ENCODE measurements at regions not wholly inside any gene's neighbourhood (a gene's known extent, or its start where the extent isn't known, plus 50 kb on each side); places are given as distances from the start of the nearest gene placed in this dataset.

DNA sequence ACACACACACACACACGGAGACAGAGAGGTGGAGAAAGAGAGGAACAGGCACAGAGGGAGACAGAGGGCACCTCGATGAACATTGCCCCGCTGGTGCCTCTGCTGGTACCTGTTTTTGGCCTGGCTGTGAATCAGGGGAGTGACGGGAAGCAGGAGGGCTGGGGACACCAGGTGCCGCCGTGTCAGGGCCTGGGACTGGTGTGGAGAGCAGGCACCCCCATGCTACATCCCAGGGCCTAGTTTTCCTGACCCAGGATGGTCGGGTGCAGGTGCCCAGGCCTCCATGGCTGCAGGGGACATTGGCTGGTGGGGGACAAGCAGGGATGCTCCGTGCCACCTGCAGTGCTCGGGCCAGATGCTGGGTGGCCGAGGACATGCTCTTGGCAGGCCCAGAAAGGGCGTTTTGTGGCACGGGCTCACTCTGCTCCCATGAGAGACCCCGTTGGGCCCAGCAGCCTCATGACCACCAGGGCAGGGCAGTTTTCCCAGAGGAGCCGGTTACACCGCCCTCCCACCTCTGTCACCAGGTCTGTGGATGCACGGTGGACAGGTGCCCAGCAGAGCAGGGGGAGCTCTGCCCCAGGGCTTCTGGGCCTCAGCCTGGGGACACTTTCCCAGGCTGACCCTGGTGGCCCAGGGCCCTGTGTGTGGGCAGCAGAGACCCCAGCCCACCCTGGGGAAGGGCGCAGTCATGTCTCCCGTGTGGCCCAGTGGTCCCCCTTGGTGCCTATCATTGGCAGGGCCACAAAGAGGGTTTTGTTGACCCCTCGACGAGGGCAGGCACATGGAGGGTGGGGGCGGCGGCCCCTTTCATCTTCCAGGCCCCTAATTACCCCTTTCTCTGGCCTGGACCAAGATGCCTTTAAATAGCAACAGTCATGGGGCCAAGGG, 207.5 kb upstream of the RTL1 start:
- DNase-seq = no peak

DNA sequence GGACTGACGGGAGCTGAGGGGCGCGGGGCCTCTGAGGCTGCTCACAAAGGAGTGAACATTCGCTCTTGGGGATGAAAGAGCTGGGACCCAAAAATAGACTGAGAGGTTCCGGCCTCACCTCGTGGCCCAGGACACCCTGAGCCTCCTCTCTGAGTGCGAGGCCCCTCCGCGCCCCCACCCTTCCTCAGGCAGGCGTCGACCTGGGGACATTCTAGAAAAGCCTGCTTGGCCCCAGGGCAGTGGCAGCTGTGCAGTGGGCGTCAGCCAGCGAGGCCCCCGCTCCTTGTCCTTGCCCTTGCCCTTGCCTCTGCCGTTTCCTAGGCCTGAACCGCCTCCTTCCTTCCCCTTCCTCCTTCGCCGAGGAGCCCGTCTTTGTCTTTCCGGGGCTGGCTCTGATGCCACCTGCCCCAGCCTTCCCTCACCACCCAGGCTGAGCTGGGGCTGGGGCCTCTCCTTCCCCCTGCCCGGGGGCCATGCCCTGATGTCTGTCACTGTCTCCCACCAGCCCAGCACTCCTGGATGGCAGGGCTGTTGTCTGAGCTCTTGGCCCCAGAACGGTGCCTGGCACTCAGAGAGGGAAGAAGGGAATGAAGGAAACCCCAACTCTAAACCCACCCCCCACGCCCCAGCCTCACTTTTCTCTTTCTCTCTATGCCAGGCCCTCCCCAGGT, 208.2 kb upstream of the RTL1 start:
- no peak for DNase-seq

DNA sequence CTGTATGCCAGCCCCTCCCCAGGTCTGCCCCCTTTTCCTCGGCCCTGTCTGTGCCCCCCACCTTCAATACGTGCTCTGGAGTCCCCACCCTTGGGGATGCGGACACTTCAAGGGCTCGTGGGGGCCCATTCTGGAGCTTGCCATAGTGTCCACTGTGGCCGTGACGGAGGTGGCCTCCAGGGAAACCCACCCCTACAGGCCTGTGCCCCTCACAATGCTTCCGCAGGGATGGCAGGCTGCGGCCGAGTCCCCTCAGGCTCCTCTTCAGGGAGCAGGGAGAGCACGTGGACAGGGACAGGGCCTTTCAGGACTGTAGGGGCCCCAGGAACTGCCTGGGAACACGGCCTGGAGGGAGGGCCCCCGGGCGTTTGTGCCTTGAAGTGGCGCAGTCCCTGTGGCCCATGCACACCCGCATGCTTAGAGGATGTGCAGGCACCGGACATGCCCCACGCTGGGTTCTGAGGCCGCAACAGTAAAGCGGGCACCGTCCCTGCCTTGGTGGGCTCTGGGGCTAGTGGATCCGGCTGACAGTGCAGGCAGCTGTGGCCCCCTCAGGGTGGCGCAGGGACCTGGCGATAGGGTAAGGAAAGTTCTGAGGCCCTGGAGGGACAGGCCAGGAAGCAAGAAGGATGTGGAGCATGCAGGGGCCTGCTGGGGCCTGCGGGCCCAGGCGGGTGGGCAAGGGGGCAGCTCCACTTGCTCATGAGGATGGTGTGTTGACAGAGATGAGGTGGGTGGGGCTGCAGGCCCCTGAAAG, 209.0 kb upstream of the RTL1 start:
- no peak for DNase-seq

DNA sequence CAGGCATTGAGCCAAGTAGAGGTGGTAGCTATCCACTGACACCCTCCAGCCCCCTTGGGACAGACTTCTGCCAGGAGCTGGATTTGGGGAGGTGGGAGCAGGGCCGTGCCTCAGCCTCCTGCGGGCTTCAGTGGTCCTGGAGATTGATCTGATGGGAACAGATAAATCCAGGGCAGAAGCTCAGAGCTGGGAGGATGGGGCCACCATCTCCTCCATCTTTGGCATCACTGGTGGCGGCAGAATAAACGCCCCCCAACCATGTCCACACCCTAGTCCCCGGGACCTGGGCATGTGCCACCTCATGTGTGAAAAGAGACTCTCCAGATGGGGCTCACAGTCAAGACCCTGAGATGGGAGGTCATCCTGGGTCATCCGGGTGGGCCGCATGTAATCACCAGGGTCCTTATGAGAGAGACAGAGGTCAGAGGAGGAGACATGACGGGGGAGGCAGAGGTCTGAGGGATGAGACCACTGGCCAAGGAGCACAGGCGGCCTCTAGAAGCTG, 209.6 kb upstream of the RTL1 start:
- no peak for DNase-seq

DNA sequence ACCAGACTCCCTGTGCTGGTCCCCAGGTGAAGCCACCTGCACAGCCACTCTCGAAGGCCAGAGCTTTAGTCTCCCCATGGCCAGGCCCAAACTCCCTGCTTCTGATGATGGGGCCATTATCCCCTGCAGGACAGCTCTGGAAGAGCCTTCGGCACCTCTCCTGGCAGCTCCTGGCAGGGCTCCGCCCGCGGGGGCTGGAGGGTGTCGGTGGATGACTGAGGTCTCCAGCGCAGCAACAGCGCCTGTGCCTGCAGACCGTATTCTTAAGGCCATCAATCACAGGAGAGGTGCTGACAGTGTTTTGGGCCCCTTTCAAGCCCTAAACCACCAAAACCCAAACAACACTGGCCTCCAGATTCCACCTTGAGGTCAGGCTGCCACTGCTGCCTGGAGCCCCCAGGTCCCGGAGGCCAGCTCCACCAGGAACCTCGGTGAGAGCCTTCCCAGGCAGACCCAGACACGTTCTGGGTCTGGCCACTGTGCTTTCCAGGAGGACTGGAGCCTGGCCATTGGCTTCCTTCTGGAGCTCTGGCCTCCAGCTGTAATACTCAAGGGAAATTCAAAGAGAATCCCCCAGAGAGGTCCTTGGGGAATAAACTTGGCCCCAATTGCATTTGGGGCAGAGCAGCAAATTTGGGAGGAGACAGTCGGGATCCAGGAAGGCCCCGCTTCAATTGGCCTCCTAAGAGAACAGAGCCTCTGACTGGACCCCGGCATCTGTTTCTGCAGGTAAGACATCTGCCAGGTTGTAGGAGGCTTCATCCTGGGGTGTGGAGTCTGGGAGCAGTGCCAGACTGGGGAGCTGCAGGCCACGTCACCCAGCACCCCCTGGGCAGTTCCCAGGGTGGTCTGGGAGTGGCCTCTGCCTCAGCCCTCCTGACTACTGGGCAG, 210.6 kb upstream of the RTL1 start:
- DNase-seq = no peak

DNA sequence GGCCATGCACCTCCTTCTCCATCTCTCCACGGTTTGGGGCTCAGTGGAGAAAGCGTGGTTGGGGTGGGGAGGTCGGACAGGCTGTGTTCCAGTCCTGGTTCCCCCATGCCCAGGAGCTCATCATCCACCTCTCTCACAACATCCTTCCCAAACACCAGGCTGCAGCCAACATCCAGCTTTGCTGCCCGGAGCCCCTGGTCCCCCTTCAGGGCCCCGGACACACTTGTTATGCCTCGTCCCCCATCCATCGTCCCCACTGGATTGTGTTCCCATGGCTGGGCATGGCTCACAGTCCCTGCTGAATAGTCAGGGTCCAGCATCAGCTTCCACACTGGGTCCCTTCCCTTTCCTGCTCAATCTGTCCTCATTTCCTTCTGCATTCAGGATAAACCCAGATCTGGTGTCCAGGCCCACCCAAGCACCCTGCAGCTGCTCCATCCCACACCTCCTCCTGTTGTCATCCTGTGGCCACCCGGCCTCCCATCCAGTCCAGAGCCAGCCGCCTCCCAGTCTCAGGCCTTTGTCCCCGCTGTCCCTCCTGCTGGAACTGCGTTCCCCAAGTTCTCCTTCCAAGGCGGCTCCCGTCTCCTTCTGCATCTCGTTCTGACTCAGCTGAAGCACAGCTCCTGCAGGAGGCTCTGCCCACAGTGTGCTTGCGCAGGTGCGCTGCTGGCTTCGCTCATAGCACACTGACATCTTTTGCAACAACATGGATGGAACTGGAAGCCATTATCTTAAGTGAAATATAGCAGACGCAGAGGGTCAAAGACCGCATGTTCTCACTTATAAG, 211.4 kb upstream of the RTL1 start:
- DNase-seq = no peak

DNA sequence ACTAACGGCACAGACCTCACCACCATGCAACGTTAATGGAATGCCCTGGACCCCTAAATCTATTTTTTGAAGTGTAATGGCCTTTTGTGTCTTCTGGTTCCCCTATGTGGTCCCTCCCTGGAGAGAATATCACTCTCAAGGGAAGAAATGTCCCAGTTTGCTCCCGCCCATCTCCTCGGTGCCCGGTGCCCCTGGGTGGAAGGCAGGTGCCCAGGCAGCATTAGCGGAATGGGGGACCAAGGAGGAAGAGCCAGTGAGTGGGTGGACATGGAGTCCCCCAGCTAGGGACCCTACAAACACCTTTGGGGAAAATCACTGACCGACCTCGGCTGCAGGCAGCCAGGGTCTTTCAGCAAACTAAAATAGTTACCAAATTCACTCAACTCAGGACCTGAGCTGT, 212.1 kb upstream of the RTL1 start:
- no peak for DNase-seq

DNA sequence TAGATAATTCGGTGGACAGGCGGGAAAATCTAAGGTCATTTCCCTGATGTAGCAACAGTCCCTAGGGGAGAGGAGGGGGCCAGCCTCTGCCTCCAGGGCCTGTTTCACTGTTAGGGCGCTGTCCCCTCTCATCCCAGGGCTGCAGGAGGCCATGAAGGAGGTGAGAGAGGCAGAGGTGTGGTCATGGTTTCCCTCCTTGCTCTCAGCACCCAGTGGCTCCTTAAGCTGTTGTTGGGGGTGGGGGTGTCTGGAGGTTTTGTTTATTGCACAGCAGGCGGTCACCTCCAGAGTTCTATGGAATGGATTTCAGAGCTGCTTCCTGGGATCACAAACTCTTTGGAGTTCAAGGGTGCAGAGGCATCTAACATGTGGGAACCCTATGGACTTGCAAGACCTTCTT, 212.5 kb upstream of the RTL1 start:
- DNase-seq = no peak

DNA sequence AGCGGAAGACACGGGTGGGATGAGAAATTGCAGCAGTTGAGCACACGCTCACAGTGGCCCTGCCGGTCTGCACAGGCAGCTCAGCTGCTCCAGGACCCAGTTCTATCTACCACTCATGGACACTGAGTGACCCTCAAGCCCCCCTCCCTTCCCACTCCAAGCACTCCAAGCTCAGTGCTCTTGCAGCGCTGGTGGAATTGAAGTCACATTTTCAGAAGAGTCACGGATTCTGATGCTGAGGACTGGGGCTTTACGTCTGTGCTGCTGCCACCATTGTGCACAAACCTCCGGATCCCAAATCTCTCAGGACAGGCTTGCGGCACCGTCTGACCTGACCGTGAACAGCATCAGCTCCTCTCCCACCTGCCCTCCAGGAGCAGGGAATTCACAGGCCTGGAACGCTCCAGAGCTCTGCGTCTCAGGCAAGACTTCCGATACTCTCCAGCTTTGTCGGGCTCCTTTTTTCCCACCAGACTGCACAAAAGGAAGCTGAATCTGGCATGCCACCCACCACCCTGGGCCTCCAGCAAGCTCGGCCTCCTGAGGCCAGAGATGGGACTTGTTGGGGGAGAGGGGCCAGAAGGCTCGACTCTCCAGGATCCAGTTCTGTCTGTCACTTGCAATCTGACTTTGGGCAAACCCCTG, 213.1 kb upstream of the RTL1 start:
- no peak for DNase-seq

DNA sequence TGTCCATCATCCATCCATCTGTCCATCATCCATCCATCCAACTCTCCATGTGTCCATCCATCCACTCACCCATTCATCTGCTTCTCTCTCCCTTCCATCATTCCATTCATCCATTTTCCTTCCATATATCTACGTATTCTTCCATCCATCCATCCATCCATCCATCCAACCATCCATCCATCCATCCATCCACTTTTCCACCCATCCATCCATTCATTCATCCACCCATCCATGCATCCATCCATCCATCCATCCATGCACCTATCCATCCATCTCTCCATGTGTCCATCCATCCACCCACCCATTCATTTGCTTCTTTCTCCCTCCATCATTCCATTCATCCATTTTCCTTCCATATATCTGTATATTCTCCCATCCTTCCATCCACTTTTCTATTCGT, 214.0 kb upstream of the RTL1 start:
- no peak for DNase-seq

DNA sequence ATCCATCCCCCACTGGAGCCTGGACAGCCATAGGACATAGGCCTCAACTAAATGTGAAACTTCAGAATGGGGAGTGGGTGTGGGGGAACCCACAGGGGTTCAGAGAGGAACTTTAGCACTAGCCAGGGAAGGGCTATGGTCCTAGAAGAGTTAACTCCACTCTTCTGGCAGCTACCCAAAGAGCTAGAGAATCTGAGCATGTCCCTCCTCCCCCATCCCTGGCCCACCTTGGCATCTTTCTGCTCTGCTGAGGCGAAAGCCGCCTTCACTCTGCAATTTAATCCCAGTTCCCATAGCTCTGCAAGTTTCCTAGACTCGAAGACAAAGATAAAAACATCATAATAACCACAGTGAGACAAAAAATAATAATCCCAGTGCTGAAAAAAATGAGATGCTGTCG, 214.7 kb upstream of the RTL1 start:
- DNase-seq = no peak

DNA sequence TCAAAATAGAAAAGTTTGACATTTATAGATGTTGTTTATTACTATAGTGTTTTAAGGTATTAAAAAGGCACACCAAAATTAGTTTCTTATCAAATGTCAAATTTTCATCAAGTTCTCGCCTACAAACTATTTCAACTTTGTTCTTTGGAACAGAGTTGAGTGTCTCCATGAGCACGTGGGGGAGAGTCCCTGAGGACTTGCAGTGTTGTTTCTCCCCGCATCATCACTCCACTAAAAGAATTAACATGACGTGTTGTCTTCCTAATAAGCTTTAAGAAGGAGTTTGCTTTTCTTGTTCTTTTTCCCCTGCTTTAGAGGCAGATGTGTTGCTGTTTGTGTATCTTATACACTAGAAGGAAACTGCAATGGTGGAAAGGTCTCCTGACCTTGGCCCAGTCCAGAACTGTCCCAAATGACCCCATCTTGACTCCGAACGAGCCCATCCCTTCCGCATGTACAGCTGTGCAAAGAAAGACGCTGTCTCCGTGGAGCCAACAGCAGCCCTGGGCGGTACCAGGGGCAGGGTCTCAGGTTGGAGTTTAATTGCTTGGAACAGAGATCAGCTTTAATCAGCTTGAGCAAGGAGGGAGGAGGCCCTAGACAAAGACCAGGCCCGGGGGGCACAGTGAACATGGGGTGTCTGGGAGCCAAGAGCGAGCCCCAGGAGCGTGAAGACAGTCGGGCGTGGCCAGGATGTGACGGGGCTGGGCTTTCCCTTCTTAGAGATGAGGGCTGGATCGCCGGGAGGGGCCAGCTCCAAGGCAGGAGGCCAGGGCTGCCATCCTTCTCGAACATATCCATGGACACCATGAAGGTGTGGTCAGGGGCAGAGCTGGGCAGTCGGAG, 215.4 kb upstream of the RTL1 start:
- no peak for DNase-seq

DNA sequence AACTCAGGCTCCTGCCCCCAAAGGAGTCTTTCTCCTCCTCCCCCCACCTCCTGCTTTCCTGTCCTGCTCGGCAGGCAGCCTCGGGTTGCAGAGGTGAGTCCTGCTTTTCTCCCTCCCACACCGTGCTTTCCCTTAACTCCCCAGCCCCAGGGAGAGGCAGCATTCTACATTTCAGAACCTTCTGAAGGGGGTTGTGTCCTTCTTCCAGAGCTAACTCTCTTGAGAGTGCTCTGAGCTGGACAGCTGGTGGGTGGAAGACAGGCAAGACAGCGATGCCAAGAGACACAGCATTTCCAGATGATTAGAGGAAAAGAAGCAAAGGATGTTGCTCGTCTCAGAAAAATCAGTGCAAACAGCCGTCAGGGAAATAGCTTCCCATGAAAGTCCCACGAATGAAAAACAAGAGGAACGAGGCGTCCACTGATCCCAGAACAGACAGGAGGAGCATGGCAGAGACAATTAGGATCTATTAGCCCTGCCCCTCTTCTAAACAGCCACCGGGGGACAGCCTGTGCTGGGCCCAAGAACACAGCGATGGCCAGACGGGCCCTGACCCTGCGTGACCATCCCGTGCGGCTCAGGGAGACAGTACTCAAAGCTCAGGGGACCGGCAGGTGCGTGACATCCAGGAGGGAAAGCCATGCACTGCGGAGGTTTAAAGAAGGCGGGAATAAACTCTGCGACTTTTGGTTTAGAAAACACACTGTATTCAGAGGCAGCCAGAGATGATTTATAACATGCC, 216.5 kb upstream of the RTL1 start:
- DNase-seq = no peak

DNA sequence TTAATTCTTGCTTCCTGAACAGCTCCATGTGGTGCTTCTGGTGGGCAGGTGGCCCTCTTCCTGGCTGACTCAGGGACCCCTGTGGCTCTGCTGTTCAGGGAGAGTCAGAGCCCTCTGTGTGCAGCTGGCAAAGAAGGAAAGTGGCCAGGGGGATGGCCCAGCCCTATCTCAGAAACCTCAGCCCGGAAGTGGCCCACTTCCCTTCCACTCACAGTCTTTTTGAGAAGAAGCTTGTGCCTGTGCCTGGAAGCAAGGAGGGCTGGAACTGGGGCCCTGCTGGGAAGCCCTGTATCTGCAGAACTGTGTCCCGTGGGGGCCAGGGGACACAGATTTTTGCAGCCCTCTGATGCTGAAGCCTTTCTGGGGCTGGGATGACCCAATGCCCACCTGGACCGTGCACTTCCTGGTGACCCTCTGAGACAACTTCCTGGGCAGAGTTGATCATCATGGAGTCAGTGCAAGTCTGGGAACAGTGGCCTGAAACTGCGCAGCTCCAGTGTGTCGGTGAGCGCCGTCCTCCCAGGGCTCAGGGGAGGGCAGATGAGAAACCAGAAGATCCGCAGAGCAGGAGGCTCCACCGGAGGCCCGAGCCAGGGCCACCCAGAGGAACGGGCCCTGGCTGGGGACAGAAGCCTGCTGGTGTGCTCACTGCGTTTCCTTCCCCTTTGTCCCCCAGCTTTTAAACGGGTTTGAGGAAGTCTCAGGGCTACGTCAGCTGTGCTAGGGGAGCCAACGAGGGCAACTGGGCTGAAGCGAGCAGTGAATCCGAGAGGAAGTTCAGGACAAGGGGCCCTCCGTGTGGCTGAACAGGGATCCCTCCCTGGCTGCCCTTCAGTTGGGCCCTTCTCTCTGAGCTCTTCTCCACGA, 217.4 kb upstream of the RTL1 start:
- peak; percentile 75 for DNase-seq

DNA sequence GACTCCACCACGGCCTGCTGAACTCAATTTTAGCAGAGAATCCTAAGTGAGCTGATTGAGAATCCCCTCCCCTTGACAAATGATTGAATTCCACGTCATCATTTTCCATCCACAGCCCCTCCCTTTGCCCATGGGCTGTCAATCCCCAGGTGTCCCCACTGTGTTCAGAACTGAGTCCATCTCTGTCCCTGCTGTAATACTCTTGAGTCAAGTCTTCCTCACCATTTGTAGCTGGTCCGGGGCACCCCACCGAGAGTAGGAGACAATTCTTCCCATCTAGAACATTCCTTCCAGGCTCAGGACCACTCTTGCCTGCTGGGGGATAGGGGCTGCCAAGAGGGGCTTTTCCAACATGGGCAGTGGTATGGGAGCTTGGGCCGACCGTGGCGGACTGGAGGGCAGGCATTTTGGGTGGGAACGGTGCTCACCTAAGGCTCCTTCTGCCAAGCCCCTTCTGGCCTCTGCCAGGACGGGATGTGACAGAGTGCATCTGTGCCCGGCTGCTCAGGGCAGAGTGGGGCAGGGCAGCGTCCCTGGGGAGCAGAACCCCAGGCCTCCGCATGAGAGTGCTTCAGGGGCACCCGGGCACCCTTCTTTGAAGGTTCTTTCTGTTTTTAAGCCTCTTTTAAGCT, 218.1 kb upstream of the RTL1 start:
- no peak for DNase-seq

DNA sequence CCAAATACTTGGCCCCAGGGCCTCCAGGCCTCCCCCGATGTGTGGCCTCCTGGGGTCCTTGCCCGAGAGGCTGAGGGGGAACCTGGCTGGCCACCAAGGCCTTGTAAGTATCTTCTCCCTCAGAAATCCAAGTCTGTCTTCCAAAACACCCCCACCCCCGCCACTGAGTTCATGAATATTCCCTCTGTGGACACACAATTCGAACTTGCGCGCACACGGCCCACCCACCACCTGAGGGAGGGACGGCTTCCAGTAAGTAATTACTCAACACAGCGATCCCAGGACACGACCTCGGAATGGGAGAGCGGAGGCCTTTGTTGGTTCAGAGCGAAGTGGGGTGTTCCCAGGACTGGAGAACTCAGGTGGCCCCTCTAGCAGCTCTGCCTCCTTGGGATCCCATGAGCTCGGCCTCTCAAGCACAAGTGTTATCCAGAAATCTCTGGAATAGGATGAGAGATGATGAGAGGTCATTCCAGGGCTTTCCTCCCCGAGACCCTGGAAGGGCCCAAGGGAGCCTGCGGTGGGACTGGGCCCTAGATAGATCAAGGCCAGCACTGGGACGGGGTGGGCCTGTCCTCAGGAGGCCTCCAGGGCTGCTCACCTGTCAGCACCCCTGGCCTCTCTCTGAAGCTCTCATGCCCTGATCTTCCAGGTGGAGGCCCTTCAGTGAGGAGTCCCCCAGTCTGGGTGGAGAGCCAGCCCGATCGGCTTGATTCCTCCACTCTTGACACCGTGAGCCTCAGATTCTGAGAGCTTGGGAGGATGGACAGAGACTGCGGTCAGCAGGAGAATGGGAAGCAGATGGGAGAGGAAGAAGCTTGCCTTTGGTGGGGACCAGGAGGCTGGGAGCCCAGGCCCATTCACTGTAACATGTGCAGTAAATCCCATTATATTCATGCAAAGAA, 219.0 kb upstream of the RTL1 start:
- DNase-seq = no peak
